GM12878 (cell line): ENCODE measurements at regions not wholly inside any gene's neighbourhood (a gene's known extent, or its start where the extent isn't known, plus 50 kb on each side); places are given as distances from the start of the nearest gene placed in this dataset.

ENCODE experiments used
- ATAC-seq: fragments of 200-7000 bp; cut with Tn5 transposase; 3 replicates; pipeline ENCODE4 v1.9.1; 2020; ENCODE audit warnings: mild to moderate bottlenecking, moderate library complexity
- BruUV-seq: library from RNA; stranded (reverse); fragments of 400-500 nt; replicated peaks from 2 replicates; lab custom pipeline; 2021; lab: Mats Ljungman, UMichigan
- CTCF ChIA-PET: fragments of 300-600 bp; sonication (Branson Sonifier 250); formaldehyde crosslinking; extraction: SDS; loops from one replicate; lab custom pipeline; 2021; ENCODE audit warnings: inconsistent platforms; lab: Yijun Ruan, JAX
- POLR2A ChIA-PET: fragments of 350-600 bp; formaldehyde crosslinking; extraction: SDS; loops from one replicate; lab custom pipeline; 2021; ENCODE audit warnings: inconsistent platforms; lab: Charles Lee
- RAD21 ChIA-PET: fragments of 300-600 bp; sonication (Branson Sonifier 250); formaldehyde crosslinking; loops from one replicate; lab custom pipeline; 2023; ENCODE audit warnings: antibody characterized with exemption; ENCODE audit not compliant: unreplicated experiment; lab: Charles Lee
- SMC1A ChIA-PET: fragments of 300-600 bp; sonication (Branson Sonifier 250); formaldehyde crosslinking; loops from one replicate; lab custom pipeline; 2023; ENCODE audit not compliant: unreplicated experiment, uncharacterized antibody; lab: Charles Lee
- DNase-seq: peaks from one replicate; pipeline ENCODE4 v3.0.0-alpha.2; 2011; ENCODE audit warnings: low read depth, low spot score
- FAIRE-seq: peaks from 3 replicates; lab custom pipeline; 2011; peaks lifted over from hg19 to GRCh38; lab: Jason Lieb, UNC
- H2AFZ ChIP-seq: 2 replicates; pipeline ENCODE4 v1.6.0; 2011; ENCODE audit warnings: low read depth, low read length, control low read depth; ENCODE audit not compliant: control insufficient read depth
- H3K27ac ChIP-seq: 2 replicates; pipeline ENCODE4 v1.5.1; 2011; ENCODE audit warnings: control low read depth; ENCODE audit not compliant: control insufficient read depth, insufficient read depth
- H3K27me3 ChIP-seq, 2 experiments: replicated peaks in 1 of 2; 2 replicates each; pipeline versions ENCODE4 v1.6.0 to v1.6.1; 2011; ENCODE audit warnings: low read length in 1 of 2; ENCODE audit not compliant: control insufficient read depth in 2 of 2, insufficient read depth in 2 of 2
- H3K36me3 ChIP-seq, 2 experiments: 2 replicates each; pipeline ENCODE4 v1.5.1; 2011; ENCODE audit warnings: low read length in 1 of 2; ENCODE audit not compliant: control insufficient read depth in 2 of 2, insufficient read depth in 2 of 2
- H3K4me1 ChIP-seq: 2 replicates; pipeline ENCODE4 v1.6.1; 2011; ENCODE audit warnings: mild to moderate bottlenecking, low read length, moderate library complexity, mixed read lengths; ENCODE audit not compliant: control insufficient read depth, insufficient read depth
- H3K4me2 ChIP-seq: 2 replicates; pipeline ENCODE4 v1.6.0; 2011; ENCODE audit warnings: control low read depth; ENCODE audit not compliant: control insufficient read depth, insufficient read depth
- H3K4me3 ChIP-seq: fragments of 200-600 bp; sonication (generic); 2 replicates; pipeline ENCODE4 v1.5.1; 2016
- H3K79me2 ChIP-seq: 2 replicates; pipeline ENCODE4 v1.6.0; 2011; ENCODE audit warnings: low read length; ENCODE audit not compliant: control insufficient read depth, insufficient read depth
- H3K9ac ChIP-seq: 2 replicates; pipeline ENCODE4 v1.8.0; 2011; ENCODE audit warnings: low read length, control low read depth, mixed read lengths; ENCODE audit not compliant: control insufficient read depth, insufficient read depth
- H3K9me3 ChIP-seq: replicated peaks from 3 replicates; pipeline ENCODE4 v1.5.1; 2011; ENCODE audit warnings: mild to moderate bottlenecking, low read length; ENCODE audit not compliant: control insufficient read depth, insufficient read depth
- H4K20me1 ChIP-seq: 2 replicates; pipeline ENCODE4 v1.6.0; 2011; ENCODE audit not compliant: control insufficient read depth, insufficient read depth
- BHLHE40 ChIP-seq, 2 experiments: fragments of 450-650 bp in 1 of 2; IDR thresholded peaks; 2 replicates each; pipeline ENCODE4 v1.6.1; 2011 to 2017; ENCODE audit warnings: low read depth in 2 of 2, borderline replicate concordance in 1 of 2, improper control_type of control experiment in 1 of 2, low read length in 1 of 2, mild to moderate bottlenecking in 1 of 2
- ETV6 ChIP-seq, 2 experiments: fragments of 450-650 bp in 1 of 2; IDR thresholded peaks in 1 of 2; conservative IDR thresholded peaks in 1 of 2; 2 replicates each; pipeline ENCODE4 v1.6.1; 2014; ENCODE audit warnings: antibody characterized with exemption in 1 of 2, borderline replicate concordance in 1 of 2, low read depth in 1 of 2, mild to moderate bottlenecking in 1 of 2, moderate library complexity in 1 of 2
- FOXM1 ChIP-seq: IDR thresholded peaks from 2 replicates; pipeline ENCODE4 v1.6.1; 2012; ENCODE audit warnings: low read depth, mild to moderate bottlenecking, inconsistent platforms, low read length, moderate library complexity
- KDM1A ChIP-seq: fragments of 200-600 bp; sonication (generic); IDR thresholded peaks from 2 replicates; pipeline ENCODE4 v1.6.1; 2016; ENCODE audit warnings: borderline replicate concordance
- KLF5 ChIP-seq: fragments of 450-650 bp; IDR thresholded peaks from 2 replicates; pipeline ENCODE4 v1.6.1; 2014; ENCODE audit warnings: mild to moderate bottlenecking; ENCODE audit not compliant: partially characterized antibody
- LARP7 ChIP-seq: fragments of 450-650 bp; IDR thresholded peaks from 2 replicates; pipeline ENCODE4 v1.6.1; 2017; ENCODE audit warnings: mild to moderate bottlenecking
- MXI1 ChIP-seq: fragments of 150-350 bp; IDR thresholded peaks from 2 replicates; pipeline ENCODE4 v1.6.1; 2011; ENCODE audit warnings: low read depth, mild to moderate bottlenecking, inconsistent platforms, low read length, improper control_type of control experiment
- PML ChIP-seq: IDR thresholded peaks from 2 replicates; pipeline ENCODE4 v1.6.1; 2012; ENCODE audit warnings: low read length, inconsistent platforms
- RBBP5 ChIP-seq: fragments of 200-600 bp; sonication (generic); conservative IDR thresholded peaks from 2 replicates; pipeline ENCODE4 v1.6.1; 2016
- SMAD5 ChIP-seq: IDR thresholded peaks from 2 replicates; pipeline ENCODE4 v1.6.1; 2016; ENCODE audit warnings: antibody characterized with exemption, low read depth
- SREBF1 ChIP-seq: IDR thresholded peaks from 2 replicates; pipeline ENCODE4 v1.6.1; 2012; ENCODE audit warnings: mild to moderate bottlenecking, low read length
- STAT1 ChIP-seq: fragments of 450-650 bp; conservative IDR thresholded peaks from 2 replicates; pipeline ENCODE4 v1.6.1; 2014; ENCODE audit warnings: antibody characterized with exemption, mild to moderate bottlenecking
- SUPT20H ChIP-seq: IDR thresholded peaks from 2 replicates; pipeline ENCODE4 v1.6.1; 2011; ENCODE audit warnings: low read depth, mild to moderate bottlenecking, low read length, moderate library complexity, borderline replicate concordance; ENCODE audit not compliant: control insufficient read depth
- YY1 ChIP-seq: IDR thresholded peaks from 2 replicates; pipeline ENCODE4 v1.6.1; 2011; ENCODE audit warnings: low read depth, mild to moderate bottlenecking, low read length
- ZNF592 ChIP-seq: fragments of 450-650 bp; IDR thresholded peaks from 2 replicates; pipeline ENCODE4 v1.6.1; 2017; ENCODE audit warnings: mild to moderate bottlenecking, moderate library complexity
- ZNF622 ChIP-seq: fragments of 450-650 bp; IDR thresholded peaks from 2 replicates; pipeline ENCODE4 v1.6.1; 2017; ENCODE audit warnings: mild to moderate bottlenecking, inconsistent platforms
- WGBS: methylation state at CpG from one replicate; pipeline ENCODE4 v1.1.6; 2016; ENCODE audit warnings: low lambda C conversion rate; ENCODE audit not compliant: insufficient replicate concordance, insufficient coverage; ENCODE audit errors: missing lambda C conversion rate; 5-methylcytosine and 5-hydroxymethylcytosine counted together
- in situ Hi-C: fragments of 300-500 bp; cut with MboI; formaldehyde crosslinking; loops from 9 replicates; pipeline ENCODE4 v1.14.3; 2018; ENCODE audit warnings: mixed read lengths
- intact Hi-C: fragments of 100-400 bp; cut with micrococcal nuclease; formaldehyde crosslinking; loops from one replicate; pipeline ENCODE4 v1.14.2; 2022; ENCODE audit not compliant: unreplicated experiment
- TF ChIP-seq, protein P1 (sequence below): IDR thresholded peaks from 2 replicates; pipeline ENCODE4 v1.6.1; 2011; ENCODE audit warnings: borderline replicate concordance, low read depth, mild to moderate bottlenecking, moderate library complexity, mixed read lengths, low read length; ENCODE audit not compliant: insufficient read depth; ENCODE audit errors: extremely low read length
- TF ChIP-seq, protein P2 (sequence below): IDR thresholded peaks from 2 replicates; pipeline ENCODE4 v1.6.1; 2012; ENCODE audit warnings: low read depth, low read length, improper control_type of control experiment

GRCh38 chr16:85392756-85393673 lies 220.1 kb upstream of the GSE1 start:
- Histone ChIP-seq H3K9me3 (no peaks in the 10 kb centered on the region), H3K79me2 (no peaks in the 10 kb centered on the region), H3K4me2 (no peak overlapping the region), H4K20me1 (no peaks in the 10 kb centered on the region), H3K27me3 (peaks cover 0 to 6% of the 10 kb centered on the region in 2 experiments; a peak in 2 of 4 replicates), H3K4me3 (no peak overlapping the region), H3K36me3 (no peaks in the 10 kb centered on the region), H3K27ac (no peak overlapping the region), H3K9ac (no peak overlapping the region), H2AFZ (no peak overlapping the region), H3K4me1 (peaks cover 5% of the 10 kb centered on the region)
- in situ Hi-C loops: no loop called here
- intact Hi-C loops: loop anchor here (10.0 kb wide), 1 partner anchor 322 kb away; no protein-coding TSS in a partner anchor
- BruUV-seq: no TSS peak
- FAIRE-seq (no peak), DNase-seq (no peak), ATAC-seq (peak; percentile 4; the same call in 2 of the 3 replicates)
- no peak for TF ChIP-seq KDM1A
- TF ChIP-seq LARP7: no peak
- TF ChIP-seq YY1: no peak
- TF ChIP-seq KLF5: no peak
- TF ChIP-seq BHLHE40 (IDR thresholded peaks at IDR 0.05; ENCODE audit: borderline replicate concordance in 1 of 2, low read depth in 2 of 2, low read length in 1 of 2): no peak
- no peak for TF ChIP-seq ZNF622
- no peak for TF ChIP-seq ETV6 (conservative IDR thresholded peaks at IDR 0.05 in 1 of 2, IDR thresholded peaks at IDR 0.05 in 1 of 2; ENCODE audit: borderline replicate concordance in 1 of 2, low read depth in 1 of 2)
- TF ChIP-seq SREBF1: no peak
- no peak for TF ChIP-seq ZNF592
- no peak for TF ChIP-seq MXI1
- TF ChIP-seq PML: no peak
- TF ChIP-seq SUPT20H: no peak
- TF ChIP-seq, protein P1, sequence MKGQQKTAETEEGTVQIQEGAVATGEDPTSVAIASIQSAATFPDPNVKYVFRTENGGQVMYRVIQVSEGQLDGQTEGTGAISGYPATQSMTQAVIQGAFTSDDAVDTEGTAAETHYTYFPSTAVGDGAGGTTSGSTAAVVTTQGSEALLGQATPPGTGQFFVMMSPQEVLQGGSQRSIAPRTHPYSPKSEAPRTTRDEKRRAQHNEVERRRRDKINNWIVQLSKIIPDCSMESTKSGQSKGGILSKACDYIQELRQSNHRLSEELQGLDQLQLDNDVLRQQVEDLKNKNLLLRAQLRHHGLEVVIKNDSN: no peak
- TF ChIP-seq FOXM1: no peak
- TF ChIP-seq SMAD5: no peak
- TF ChIP-seq STAT1: no peak
- TF ChIP-seq RBBP5: no peak
- TF ChIP-seq, protein P2, sequence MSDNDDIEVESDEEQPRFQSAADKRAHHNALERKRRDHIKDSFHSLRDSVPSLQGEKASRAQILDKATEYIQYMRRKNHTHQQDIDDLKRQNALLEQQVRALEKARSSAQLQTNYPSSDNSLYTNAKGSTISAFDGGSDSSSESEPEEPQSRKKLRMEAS: no peak
- ChIA-PET POLR2A (no interaction called here), CTCF (interaction anchor here (1.0 to 1.4 kb wide), 4 partner anchors 13 to 396 kb away, joined by 3 to 5 read pairs (median 4); no protein-coding TSS in a partner anchor), RAD21 (no interaction called here), SMC1A (no interaction called here)
- WGBS: 42% methylated on average over 17 of the region's 17 CpGs
